ENCODE measurements at regions not wholly inside any gene's neighbourhood (a gene's known extent, or its start where the extent isn't known, plus 50 kb on each side); places are given as distances from the start of the nearest gene placed in this dataset.

DNA sequence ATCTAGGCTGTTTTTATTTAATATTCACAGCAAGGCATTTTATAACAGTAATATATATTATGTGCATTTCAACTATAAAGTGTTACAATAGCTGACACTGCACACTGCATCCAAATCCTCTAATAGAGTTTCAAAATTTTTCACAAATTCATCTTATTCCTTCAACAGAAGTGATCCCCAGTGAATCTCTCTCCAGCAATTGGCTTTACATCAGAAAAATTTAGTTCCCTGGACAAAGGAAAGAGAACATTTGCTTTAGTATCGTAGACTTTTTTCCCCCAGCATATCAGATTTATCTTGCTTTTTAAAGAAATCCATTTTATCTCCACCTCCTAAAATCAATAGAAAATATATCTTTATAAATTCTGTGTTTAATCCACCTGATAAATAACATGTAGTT, 868.6 kb downstream of the TBL1XR1 start:
- TF ChIP-seq, protein P1, sequence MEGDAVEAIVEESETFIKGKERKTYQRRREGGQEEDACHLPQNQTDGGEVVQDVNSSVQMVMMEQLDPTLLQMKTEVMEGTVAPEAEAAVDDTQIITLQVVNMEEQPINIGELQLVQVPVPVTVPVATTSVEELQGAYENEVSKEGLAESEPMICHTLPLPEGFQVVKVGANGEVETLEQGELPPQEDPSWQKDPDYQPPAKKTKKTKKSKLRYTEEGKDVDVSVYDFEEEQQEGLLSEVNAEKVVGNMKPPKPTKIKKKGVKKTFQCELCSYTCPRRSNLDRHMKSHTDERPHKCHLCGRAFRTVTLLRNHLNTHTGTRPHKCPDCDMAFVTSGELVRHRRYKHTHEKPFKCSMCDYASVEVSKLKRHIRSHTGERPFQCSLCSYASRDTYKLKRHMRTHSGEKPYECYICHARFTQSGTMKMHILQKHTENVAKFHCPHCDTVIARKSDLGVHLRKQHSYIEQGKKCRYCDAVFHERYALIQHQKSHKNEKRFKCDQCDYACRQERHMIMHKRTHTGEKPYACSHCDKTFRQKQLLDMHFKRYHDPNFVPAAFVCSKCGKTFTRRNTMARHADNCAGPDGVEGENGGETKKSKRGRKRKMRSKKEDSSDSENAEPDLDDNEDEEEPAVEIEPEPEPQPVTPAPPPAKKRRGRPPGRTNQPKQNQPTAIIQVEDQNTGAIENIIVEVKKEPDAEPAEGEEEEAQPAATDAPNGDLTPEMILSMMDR (IDR thresholded peaks at IDR 0.05; ENCODE audit: insufficient read depth, low read depth, low read length), result no peak
- TF ChIP-seq EZH2 (IDR thresholded peaks at IDR 0.05; ENCODE audit: insufficient read depth, low read length), result no peak

Measured in astrocyte (in vitro differentiated cells and primary cell).